ENCODE measurements at regions not wholly inside any gene's neighbourhood (a gene's known extent, or its start where the extent isn't known, plus 50 kb on each side); places are given as distances from the start of the nearest gene placed in this dataset.

DNA sequence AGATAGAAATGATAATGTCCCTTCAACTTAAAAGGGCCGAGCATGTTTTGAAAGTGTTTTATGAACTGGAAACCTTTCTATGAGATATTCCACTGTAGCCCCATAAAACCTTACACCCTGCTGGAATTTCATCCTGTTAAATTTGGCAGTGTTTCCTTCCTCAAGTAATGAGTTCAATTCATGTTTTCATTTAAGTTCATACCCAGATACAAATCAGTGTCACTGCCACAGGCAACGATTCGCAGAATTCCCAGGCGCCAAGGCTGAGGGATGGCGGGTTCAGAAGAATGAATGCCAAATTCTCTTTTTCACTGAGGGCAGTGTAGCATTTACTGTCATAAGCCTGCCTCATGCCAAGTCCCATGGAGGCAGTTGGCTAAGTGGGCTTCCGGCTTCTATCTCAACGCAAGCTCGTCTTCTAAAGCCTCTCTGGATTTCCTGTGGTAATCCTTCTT lies 511.8 kb upstream of the ID4 start:
- intact Hi-C loops (cut with DNase I; ENCODE audit: low total_unique reads): no loop called here
- DNase-seq (ENCODE audit: low spot score in 2 of 2): peak in 1 of 2 donors; percentile 15
- no peak for TF ChIP-seq POLR2A (IDR thresholded peaks at IDR 0.05)
- TF ChIP-seq, protein P1, sequence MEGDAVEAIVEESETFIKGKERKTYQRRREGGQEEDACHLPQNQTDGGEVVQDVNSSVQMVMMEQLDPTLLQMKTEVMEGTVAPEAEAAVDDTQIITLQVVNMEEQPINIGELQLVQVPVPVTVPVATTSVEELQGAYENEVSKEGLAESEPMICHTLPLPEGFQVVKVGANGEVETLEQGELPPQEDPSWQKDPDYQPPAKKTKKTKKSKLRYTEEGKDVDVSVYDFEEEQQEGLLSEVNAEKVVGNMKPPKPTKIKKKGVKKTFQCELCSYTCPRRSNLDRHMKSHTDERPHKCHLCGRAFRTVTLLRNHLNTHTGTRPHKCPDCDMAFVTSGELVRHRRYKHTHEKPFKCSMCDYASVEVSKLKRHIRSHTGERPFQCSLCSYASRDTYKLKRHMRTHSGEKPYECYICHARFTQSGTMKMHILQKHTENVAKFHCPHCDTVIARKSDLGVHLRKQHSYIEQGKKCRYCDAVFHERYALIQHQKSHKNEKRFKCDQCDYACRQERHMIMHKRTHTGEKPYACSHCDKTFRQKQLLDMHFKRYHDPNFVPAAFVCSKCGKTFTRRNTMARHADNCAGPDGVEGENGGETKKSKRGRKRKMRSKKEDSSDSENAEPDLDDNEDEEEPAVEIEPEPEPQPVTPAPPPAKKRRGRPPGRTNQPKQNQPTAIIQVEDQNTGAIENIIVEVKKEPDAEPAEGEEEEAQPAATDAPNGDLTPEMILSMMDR (IDR thresholded peaks at IDR 0.05): no peak
- 25 to 32% methylated on average over 8 of the region's 8 CpGs for WGBS, 2 donors
- no peak overlapping the region for H3K4me3 ChIP-seq (ENCODE audit: low read depth, poor library complexity, severe bottlenecking)

DNA sequence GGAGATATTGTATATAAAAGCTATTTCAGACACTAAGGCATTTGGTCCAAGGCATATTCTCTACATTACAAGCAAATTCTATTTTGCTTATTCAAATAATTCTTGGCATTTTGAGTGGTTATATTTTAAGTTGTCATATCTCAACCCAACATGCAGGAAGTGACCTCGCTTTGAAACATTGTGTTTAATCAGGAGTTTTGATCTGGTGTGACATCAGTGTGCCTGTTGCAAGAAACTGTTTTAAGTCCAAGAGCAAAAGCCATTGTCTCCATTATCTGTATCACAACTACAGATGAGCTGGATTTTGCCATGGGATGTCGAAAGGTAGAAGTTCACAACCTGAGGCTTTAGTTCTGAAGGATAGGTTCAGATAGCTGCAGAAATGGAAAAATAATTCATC lies 509.9 kb upstream of the ID4 start:
- TF ChIP-seq POLR2A (IDR thresholded peaks at IDR 0.05): no peak
- TF ChIP-seq, protein P1 (IDR thresholded peaks at IDR 0.05): no peak
- intact Hi-C loops (cut with DNase I; ENCODE audit: low total_unique reads): no loop called here
- DNase-seq (ENCODE audit: low spot score in 2 of 2): no peak
- WGBS, 2 donors: 67 to 79% methylated on average over 2 of the region's 2 CpGs
- H3K4me3 ChIP-seq (ENCODE audit: low read depth, poor library complexity, severe bottlenecking): no peak overlapping the region

DNA sequence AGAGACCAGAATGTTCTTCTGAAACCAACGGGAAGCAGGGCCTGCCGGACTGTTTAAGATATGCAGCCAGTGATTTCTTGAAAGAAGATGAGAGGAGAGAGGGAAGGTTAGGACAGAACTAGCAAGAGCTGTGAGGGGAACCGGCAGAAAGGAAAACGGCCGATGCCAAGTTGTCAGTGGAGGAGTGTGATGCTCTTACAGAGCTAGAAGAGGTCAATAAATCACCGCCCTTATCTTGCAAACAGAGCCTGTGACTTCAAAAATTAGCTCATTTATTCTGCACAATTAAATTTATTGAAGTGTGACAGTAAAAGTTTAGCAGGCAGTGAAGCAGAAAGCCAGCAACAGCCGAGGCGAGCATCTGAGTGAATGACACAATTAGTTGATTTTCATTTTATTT lies 509.5 kb upstream of the ID4 start:
- DNase-seq (ENCODE audit: low spot score in 2 of 2): no peak
- no peak overlapping the region for H3K4me3 ChIP-seq (ENCODE audit: low read depth, poor library complexity, severe bottlenecking)
- 57 to 65% methylated on average over 8 of the region's 8 CpGs for WGBS, 2 donors

DNA sequence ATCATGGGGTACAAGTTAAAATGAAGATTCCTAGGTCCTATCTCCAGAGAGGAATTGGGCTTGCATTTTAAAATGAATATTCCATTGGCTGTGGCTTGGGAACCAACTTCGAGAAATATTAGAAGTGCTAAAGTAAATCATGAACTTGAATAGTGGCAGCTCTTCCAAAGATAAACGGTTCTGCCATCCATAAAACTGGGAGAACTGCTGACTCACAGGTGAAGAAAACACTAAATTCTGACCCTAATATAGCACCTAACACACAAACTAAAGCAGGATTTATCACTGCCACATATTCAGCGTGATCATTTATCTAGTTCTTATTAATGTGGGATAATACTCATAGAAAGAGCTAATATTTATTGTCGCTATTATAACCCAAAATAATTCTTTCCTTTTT lies 508.1 kb upstream of the ID4 start:
- no peak overlapping the region for H3K4me3 ChIP-seq (ENCODE audit: low read depth, poor library complexity, severe bottlenecking)
- 91 to 92% methylated on average over 4 of the region's 4 CpGs for WGBS, 2 donors
- no peak for DNase-seq (ENCODE audit: low spot score in 2 of 2)
- intact Hi-C loops (cut with DNase I; ENCODE audit: low total_unique reads): no loop called here
- TF ChIP-seq, protein P1 (IDR thresholded peaks at IDR 0.05): no peak
- no peak for TF ChIP-seq POLR2A (IDR thresholded peaks at IDR 0.05)

More for the DNA sequence above, 509.5 kb upstream of the ID4 start:
- intact Hi-C loops (cut with DNase I; ENCODE audit: low total_unique reads): no loop called here
- TF ChIP-seq POLR2A (IDR thresholded peaks at IDR 0.05): no peak

DNA sequence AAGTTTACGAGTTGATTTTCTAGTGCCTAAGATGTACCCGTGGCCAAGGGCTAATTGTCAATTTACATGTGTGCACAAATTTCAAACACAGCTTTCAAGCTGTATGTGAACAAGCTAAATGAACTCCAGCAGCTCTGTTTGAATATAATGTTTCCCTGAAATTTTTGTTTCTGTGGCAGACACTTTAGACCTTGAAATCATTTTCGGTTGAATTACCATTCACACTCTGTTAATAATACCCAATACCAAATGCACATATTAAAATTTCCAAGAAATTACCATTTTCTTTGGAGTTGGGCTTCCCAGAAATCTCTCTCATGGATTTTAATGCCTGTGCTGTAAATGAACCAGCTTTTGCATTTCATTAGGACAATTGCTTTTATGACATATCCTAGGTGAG lies 506.1 kb upstream of the ID4 start:
- intact Hi-C loops (cut with DNase I; ENCODE audit: low total_unique reads): no loop called here
- TF ChIP-seq POLR2A (IDR thresholded peaks at IDR 0.05): no peak
- TF ChIP-seq, protein P1 (IDR thresholded peaks at IDR 0.05): no peak
- no peak for DNase-seq (ENCODE audit: low spot score in 2 of 2)
- WGBS, 2 donors: 82 to 88% methylated on average over 3 of the region's 3 CpGs
- no peak overlapping the region for H3K4me3 ChIP-seq (ENCODE audit: low read depth, poor library complexity, severe bottlenecking)

DNA sequence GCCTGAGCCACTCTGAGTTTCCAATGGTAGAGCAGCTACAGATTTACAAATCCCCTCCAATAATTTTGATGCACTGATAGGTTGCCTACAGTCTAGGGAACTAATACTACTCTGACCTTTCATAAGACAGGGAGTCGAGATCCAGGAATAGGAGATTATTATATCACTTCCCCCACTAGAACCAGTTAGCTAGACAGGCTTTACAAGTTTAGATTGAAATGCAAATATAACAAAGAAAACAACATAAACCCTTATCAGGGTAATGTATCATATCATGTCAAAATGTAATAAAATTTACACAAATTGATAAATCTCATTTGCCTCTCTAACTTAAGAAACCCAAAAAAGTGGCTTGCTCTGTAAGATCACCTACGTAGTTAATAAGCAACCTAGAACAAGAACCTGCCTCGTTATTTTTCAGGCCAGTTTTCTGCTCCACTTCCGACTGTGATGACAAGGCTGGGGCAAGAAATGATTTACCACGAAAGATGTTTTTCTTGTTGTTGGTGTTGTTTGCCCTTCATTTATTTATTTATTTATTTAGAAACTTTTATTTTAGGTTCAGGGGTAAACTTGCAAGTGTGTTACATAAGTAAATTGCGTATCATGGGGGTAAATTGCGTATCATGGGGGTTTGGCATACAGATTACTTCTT lies 504.2 kb upstream of the ID4 start:
- intact Hi-C loops (cut with DNase I; ENCODE audit: low total_unique reads): no loop called here
- TF ChIP-seq, protein P1 (IDR thresholded peaks at IDR 0.05): no peak
- no peak for TF ChIP-seq POLR2A (IDR thresholded peaks at IDR 0.05)
- H3K4me3 ChIP-seq (ENCODE audit: low read depth, poor library complexity, severe bottlenecking): no peak overlapping the region
- DNase-seq (ENCODE audit: low spot score in 2 of 2): no peak
- WGBS, 2 donors: 76 to 80% methylated on average over 7 of the region's 7 CpGs

All from lower leg skin (tissue), 4 donors.